ENCODE measurements at regions not wholly inside any gene's neighbourhood (a gene's known extent, or its start where the extent isn't known, plus 50 kb on each side); places are given as distances from the start of the nearest gene placed in this dataset.
"Not testable (repeated sequence)": the region's sequence is repeated elsewhere in the genome, so short reads cannot be mapped to it uniquely, and the experiment has no call there.

GRCh38 chr20:30723934-30724687 lies 533.4 kb upstream of the DEFB115 start:
- H3K9ac ChIP-seq (ENCODE audit: low read depth, low read length); H3K4me1 ChIP-seq (ENCODE audit: insufficient read depth, low read length); H3K9me3 ChIP-seq (ENCODE audit: control insufficient read depth, insufficient read depth, low read length): not testable (repeated sequence)

GRCh38 chr20:30724688-30725074 lies 532.8 kb upstream of the DEFB115 start:
- not testable (repeated sequence) for H3K36me3 ChIP-seq (ENCODE audit: insufficient read depth, low read length); H3K9me3 ChIP-seq (ENCODE audit: control insufficient read depth, insufficient read depth, low read length); H3K9ac ChIP-seq (ENCODE audit: low read depth, low read length); H3K4me1 ChIP-seq (ENCODE audit: insufficient read depth, low read length)

More at GRCh38 chr20:30723934-30724687, 533.4 kb upstream of the DEFB115 start:
- H3K36me3 ChIP-seq (ENCODE audit: insufficient read depth, low read length): not testable (repeated sequence)

- not testable (repeated sequence) for H3K36me3 ChIP-seq (ENCODE audit: insufficient read depth, low read length); H3K9ac ChIP-seq (ENCODE audit: low read depth, low read length); H3K4me1 ChIP-seq (ENCODE audit: insufficient read depth, low read length); H3K9me3 ChIP-seq (ENCODE audit: control insufficient read depth, insufficient read depth, low read length)
Observed at GRCh38 chr20:30725188-30725587, 532.3 kb upstream of the DEFB115 start.

- H3K9me3 ChIP-seq (ENCODE audit: control insufficient read depth, insufficient read depth, low read length); H3K4me1 ChIP-seq (ENCODE audit: insufficient read depth, low read length); H3K36me3 ChIP-seq (ENCODE audit: insufficient read depth, low read length); H3K9ac ChIP-seq (ENCODE audit: low read depth, low read length): not testable (repeated sequence)
Observed at GRCh38 chr20:30728271-30728885, 529.1 kb upstream of the DEFB115 start.
